ENCODE measurements at regions not wholly inside any gene's neighbourhood (a gene's known extent, or its start where the extent isn't known, plus 50 kb on each side); places are given as distances from the start of the nearest gene placed in this dataset.

DNA sequence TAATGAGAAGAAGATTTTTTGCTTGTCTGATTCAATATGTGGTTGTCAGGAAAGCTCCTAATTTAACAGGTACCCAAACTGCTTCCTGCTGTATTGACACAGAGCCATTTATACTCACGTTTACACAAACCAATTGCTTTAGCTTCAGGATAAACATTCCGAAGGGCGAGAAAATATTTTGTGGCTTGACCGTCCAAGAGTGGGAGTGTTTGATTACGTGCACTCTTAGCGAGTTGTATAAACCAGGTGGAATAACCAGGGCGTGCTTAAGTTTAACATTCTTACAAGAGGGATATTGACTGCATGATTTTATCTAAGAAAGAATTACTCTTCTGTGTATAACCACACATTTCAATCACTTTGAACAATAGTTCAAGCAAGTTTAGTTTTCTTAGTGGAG is 278.7 kb upstream of the TYRP1 start:
- no peak for TF ChIP-seq EZH2phosphoT487 (IDR thresholded peaks at IDR 0.05; ENCODE audit: insufficient read depth, low read depth)
- no peak for TF ChIP-seq EZH2 (IDR thresholded peaks at IDR 0.05; ENCODE audit: insufficient read depth, poor library complexity, severe bottlenecking)

Data from GM23248 (cell line).